GM12878 (cell line): ENCODE measurements at regions not wholly inside any gene's neighbourhood (a gene's known extent, or its start where the extent isn't known, plus 50 kb on each side); places are given as distances from the start of the nearest gene placed in this dataset.

ENCODE experiments used
- ATAC-seq: fragments of 200-7000 bp; cut with Tn5 transposase; 3 replicates; pipeline ENCODE4 v1.9.1; 2020; ENCODE audit warnings: mild to moderate bottlenecking, moderate library complexity
- BruUV-seq: library from RNA; stranded (reverse); fragments of 400-500 nt; replicated peaks from 2 replicates; lab custom pipeline; 2021; lab: Mats Ljungman, UMichigan
- CTCF ChIA-PET: fragments of 300-600 bp; sonication (Branson Sonifier 250); formaldehyde crosslinking; extraction: SDS; loops from one replicate; lab custom pipeline; 2021; ENCODE audit warnings: inconsistent platforms; lab: Yijun Ruan, JAX
- POLR2A ChIA-PET: fragments of 350-600 bp; formaldehyde crosslinking; extraction: SDS; loops from one replicate; lab custom pipeline; 2021; ENCODE audit warnings: inconsistent platforms; lab: Charles Lee
- RAD21 ChIA-PET: fragments of 300-600 bp; sonication (Branson Sonifier 250); formaldehyde crosslinking; loops from one replicate; lab custom pipeline; 2023; ENCODE audit warnings: antibody characterized with exemption; ENCODE audit not compliant: unreplicated experiment; lab: Charles Lee
- SMC1A ChIA-PET: fragments of 300-600 bp; sonication (Branson Sonifier 250); formaldehyde crosslinking; loops from one replicate; lab custom pipeline; 2023; ENCODE audit not compliant: unreplicated experiment, uncharacterized antibody; lab: Charles Lee
- DNase-seq: peaks from one replicate; pipeline ENCODE4 v3.0.0-alpha.2; 2011; ENCODE audit warnings: low read depth, low spot score
- FAIRE-seq: peaks from 3 replicates; lab custom pipeline; 2011; peaks lifted over from hg19 to GRCh38; lab: Jason Lieb, UNC
- H2AFZ ChIP-seq: 2 replicates; pipeline ENCODE4 v1.6.0; 2011; ENCODE audit warnings: low read depth, low read length, control low read depth; ENCODE audit not compliant: control insufficient read depth
- H3K27ac ChIP-seq: 2 replicates; pipeline ENCODE4 v1.5.1; 2011; ENCODE audit warnings: control low read depth; ENCODE audit not compliant: control insufficient read depth, insufficient read depth
- H3K27me3 ChIP-seq, 2 experiments: replicated peaks in 1 of 2; 2 replicates each; pipeline versions ENCODE4 v1.6.0 to v1.6.1; 2011; ENCODE audit warnings: low read length in 1 of 2; ENCODE audit not compliant: control insufficient read depth in 2 of 2, insufficient read depth in 2 of 2
- H3K36me3 ChIP-seq, 2 experiments: 2 replicates each; pipeline ENCODE4 v1.5.1; 2011; ENCODE audit warnings: low read length in 1 of 2; ENCODE audit not compliant: control insufficient read depth in 2 of 2, insufficient read depth in 2 of 2
- H3K4me1 ChIP-seq: 2 replicates; pipeline ENCODE4 v1.6.1; 2011; ENCODE audit warnings: mild to moderate bottlenecking, low read length, moderate library complexity, mixed read lengths; ENCODE audit not compliant: control insufficient read depth, insufficient read depth
- H3K4me2 ChIP-seq: 2 replicates; pipeline ENCODE4 v1.6.0; 2011; ENCODE audit warnings: control low read depth; ENCODE audit not compliant: control insufficient read depth, insufficient read depth
- H3K4me3 ChIP-seq: fragments of 200-600 bp; sonication (generic); 2 replicates; pipeline ENCODE4 v1.5.1; 2016
- H3K79me2 ChIP-seq: 2 replicates; pipeline ENCODE4 v1.6.0; 2011; ENCODE audit warnings: low read length; ENCODE audit not compliant: control insufficient read depth, insufficient read depth
- H3K9ac ChIP-seq: 2 replicates; pipeline ENCODE4 v1.8.0; 2011; ENCODE audit warnings: low read length, control low read depth, mixed read lengths; ENCODE audit not compliant: control insufficient read depth, insufficient read depth
- H3K9me3 ChIP-seq: replicated peaks from 3 replicates; pipeline ENCODE4 v1.5.1; 2011; ENCODE audit warnings: mild to moderate bottlenecking, low read length; ENCODE audit not compliant: control insufficient read depth, insufficient read depth
- H4K20me1 ChIP-seq: 2 replicates; pipeline ENCODE4 v1.6.0; 2011; ENCODE audit not compliant: control insufficient read depth, insufficient read depth
- CBX5 ChIP-seq: sonication (generic); IDR thresholded peaks from 2 replicates; pipeline ENCODE4 v1.6.1; 2016; ENCODE audit warnings: low read depth, moderate library complexity, mild to moderate bottlenecking, inconsistent platforms
- ELK1 ChIP-seq: IDR thresholded peaks from 2 replicates; pipeline ENCODE4 v1.6.1; 2012; ENCODE audit warnings: low read depth, low read length, improper control_type of control experiment
- IRF4 ChIP-seq: IDR thresholded peaks from 2 replicates; pipeline ENCODE4 v1.6.1; 2011; ENCODE audit warnings: low read depth, low read length
- PBX3 ChIP-seq: IDR thresholded peaks from 2 replicates; pipeline ENCODE4 v1.6.1; 2011; ENCODE audit warnings: mild to moderate bottlenecking, low read depth, low read length, moderate library complexity; ENCODE audit not compliant: insufficient replicate concordance
- SUZ12 ChIP-seq: fragments of 200-600 bp; sonication (generic); IDR thresholded peaks from one replicate; pipeline ENCODE4 v1.6.1; 2018; ENCODE audit warnings: antibody characterized with exemption, mild to moderate bottlenecking; ENCODE audit not compliant: unreplicated experiment
- WGBS: methylation state at CpG from one replicate; pipeline ENCODE4 v1.1.6; 2016; ENCODE audit warnings: low lambda C conversion rate; ENCODE audit not compliant: insufficient replicate concordance, insufficient coverage; ENCODE audit errors: missing lambda C conversion rate; 5-methylcytosine and 5-hydroxymethylcytosine counted together
- in situ Hi-C: fragments of 300-500 bp; cut with MboI; formaldehyde crosslinking; loops from 9 replicates; pipeline ENCODE4 v1.14.3; 2018; ENCODE audit warnings: mixed read lengths
- intact Hi-C: fragments of 100-400 bp; cut with micrococcal nuclease; formaldehyde crosslinking; loops from one replicate; pipeline ENCODE4 v1.14.2; 2022; ENCODE audit not compliant: unreplicated experiment
- TF ChIP-seq, protein P1 (sequence below): fragments of 450-650 bp; IDR thresholded peaks from 2 replicates; pipeline ENCODE4 v1.6.1; 2017; ENCODE audit warnings: borderline replicate concordance
- TF ChIP-seq, protein P2 (sequence below): fragments of 450-650 bp; IDR thresholded peaks from 2 replicates; pipeline ENCODE4 v1.6.1; 2017; ENCODE audit warnings: low read depth, mild to moderate bottlenecking, moderate library complexity
- TF ChIP-seq, protein P3 (sequence below): IDR thresholded peaks from 2 replicates; pipeline ENCODE4 v1.6.1; 2012; ENCODE audit warnings: low read depth, low read length, improper control_type of control experiment
- TF ChIP-seq, protein P4 (sequence below): fragments of 450-650 bp; IDR thresholded peaks from 2 replicates; pipeline ENCODE4 v1.6.1; 2018; ENCODE audit warnings: borderline replicate concordance, mild to moderate bottlenecking; ENCODE audit not compliant: partially characterized antibody

GRCh38 chr2:237228281-237228625 lies 142.6 kb downstream of the COPS8 start:
- ChIA-PET RAD21 (interaction anchor here (1.0 kb wide), 1 partner anchor 26 kb away, joined by 3 read pairs; no protein-coding TSS in a partner anchor), POLR2A (interaction anchor here (0.6 kb wide), 1 partner anchor 99 kb away, joined by 3 read pairs; no protein-coding TSS in a partner anchor), CTCF (no interaction called here), SMC1A (interaction anchor here (1.3 kb wide), 1 partner anchor 31 kb away, joined by 4 read pairs; no protein-coding TSS in a partner anchor)
- Histone ChIP-seq H4K20me1 (no peaks in the 10 kb centered on the region), H3K27me3 (no peaks in the 10 kb centered on the region), H3K9ac (no peak overlapping the region), H3K79me2 (no peaks in the 10 kb centered on the region), H2AFZ (no peak overlapping the region), H3K27ac (no peak overlapping the region), H3K9me3 (no peaks in the 10 kb centered on the region), H3K4me3 (no peak overlapping the region), H3K4me1 (no peaks in the 10 kb centered on the region), H3K4me2 (no peak overlapping the region), H3K36me3 (no peaks in the 10 kb centered on the region)
- TF ChIP-seq, protein P1, sequence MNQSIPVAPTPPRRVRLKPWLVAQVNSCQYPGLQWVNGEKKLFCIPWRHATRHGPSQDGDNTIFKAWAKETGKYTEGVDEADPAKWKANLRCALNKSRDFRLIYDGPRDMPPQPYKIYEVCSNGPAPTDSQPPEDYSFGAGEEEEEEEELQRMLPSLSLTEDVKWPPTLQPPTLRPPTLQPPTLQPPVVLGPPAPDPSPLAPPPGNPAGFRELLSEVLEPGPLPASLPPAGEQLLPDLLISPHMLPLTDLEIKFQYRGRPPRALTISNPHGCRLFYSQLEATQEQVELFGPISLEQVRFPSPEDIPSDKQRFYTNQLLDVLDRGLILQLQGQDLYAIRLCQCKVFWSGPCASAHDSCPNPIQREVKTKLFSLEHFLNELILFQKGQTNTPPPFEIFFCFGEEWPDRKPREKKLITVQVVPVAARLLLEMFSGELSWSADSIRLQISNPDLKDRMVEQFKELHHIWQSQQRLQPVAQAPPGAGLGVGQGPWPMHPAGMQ = no peak
- TF ChIP-seq, protein P2, sequence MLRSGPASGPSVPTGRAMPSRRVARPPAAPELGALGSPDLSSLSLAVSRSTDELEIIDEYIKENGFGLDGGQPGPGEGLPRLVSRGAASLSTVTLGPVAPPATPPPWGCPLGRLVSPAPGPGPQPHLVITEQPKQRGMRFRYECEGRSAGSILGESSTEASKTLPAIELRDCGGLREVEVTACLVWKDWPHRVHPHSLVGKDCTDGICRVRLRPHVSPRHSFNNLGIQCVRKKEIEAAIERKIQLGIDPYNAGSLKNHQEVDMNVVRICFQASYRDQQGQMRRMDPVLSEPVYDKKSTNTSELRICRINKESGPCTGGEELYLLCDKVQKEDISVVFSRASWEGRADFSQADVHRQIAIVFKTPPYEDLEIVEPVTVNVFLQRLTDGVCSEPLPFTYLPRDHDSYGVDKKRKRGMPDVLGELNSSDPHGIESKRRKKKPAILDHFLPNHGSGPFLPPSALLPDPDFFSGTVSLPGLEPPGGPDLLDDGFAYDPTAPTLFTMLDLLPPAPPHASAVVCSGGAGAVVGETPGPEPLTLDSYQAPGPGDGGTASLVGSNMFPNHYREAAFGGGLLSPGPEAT = no peak
- TF ChIP-seq ELK1 = no peak
- TF ChIP-seq, protein P3, sequence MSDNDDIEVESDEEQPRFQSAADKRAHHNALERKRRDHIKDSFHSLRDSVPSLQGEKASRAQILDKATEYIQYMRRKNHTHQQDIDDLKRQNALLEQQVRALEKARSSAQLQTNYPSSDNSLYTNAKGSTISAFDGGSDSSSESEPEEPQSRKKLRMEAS = no peak
- TF ChIP-seq CBX5 = no peak
- TF ChIP-seq, protein P4, sequence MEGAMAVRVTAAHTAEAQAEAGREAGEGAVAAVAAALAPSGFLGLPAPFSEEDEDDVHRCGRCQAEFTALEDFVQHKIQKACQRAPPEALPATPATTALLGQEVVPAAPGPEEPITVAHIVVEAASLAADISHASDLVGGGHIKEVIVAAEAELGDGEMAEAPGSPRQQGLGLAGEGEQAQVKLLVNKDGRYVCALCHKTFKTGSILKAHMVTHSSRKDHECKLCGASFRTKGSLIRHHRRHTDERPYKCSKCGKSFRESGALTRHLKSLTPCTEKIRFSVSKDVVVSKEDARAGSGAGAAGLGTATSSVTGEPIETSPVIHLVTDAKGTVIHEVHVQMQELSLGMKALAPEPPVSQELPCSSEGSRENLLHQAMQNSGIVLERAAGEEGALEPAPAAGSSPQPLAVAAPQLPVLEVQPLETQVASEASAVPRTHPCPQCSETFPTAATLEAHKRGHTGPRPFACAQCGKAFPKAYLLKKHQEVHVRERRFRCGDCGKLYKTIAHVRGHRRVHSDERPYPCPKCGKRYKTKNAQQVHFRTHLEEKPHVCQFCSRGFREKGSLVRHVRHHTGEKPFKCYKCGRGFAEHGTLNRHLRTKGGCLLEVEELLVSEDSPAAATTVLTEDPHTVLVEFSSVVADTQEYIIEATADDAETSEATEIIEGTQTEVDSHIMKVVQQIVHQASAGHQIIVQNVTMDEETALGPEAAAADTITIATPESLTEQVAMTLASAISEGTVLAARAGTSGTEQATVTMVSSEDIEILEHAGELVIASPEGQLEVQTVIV = no peak
- no peak for TF ChIP-seq PBX3
- TF ChIP-seq IRF4 = no peak
- no peak for TF ChIP-seq SUZ12
- ATAC-seq = no peak
- WGBS = 51% methylated on average over 4 of the region's 4 CpGs
- in situ Hi-C loops = no loop called here
- intact Hi-C loops = no loop called here
- BruUV-seq = no TSS peak
- no peak for FAIRE-seq
- no peak for DNase-seq
